ENCODE measurements at regions not wholly inside any gene's neighbourhood (a gene's known extent, or its start where the extent isn't known, plus 50 kb on each side); places are given as distances from the start of the nearest gene placed in this dataset.

DNA sequence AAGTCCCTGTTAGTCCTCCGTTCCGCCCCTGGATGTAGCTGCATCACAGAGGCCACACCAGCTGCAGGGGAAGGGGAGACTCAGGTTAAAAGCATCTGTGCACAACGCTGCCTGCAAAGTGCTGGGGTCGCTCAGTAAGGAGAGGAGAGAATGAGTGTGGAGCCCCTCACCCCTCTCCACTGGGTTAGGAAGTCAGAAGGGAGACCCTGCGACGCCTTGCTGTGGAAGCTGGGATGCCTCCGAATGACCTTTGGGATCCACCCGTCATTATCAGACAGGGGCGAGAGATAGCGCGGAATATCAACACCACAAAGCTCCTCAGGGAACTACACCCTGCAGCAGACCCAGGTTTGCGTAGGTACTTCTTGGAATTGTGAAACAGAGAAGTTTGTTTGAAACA, 167.7 kb upstream of the SHH start:
- no peaks in the 10 kb centered on the region for H3K27me3 ChIP-seq (ENCODE audit: control insufficient read depth, insufficient read depth, low read length)
- H2AFZ ChIP-seq (ENCODE audit: low read length), result no peak overlapping the region
- H3K9ac ChIP-seq (ENCODE audit: insufficient read depth, low read length), result no peak overlapping the region
- no peak overlapping the region for H3K4me3 ChIP-seq (replicated peaks in 1 of 4; ENCODE audit: control extremely low read depth in 1 of 4, insufficient read depth in 1 of 4, low read depth in 3 of 4, low read length in 4 of 4)
- H3K36me3 ChIP-seq (ENCODE audit: control insufficient read depth, insufficient read depth, low read length), result no peaks in the 10 kb centered on the region
- no peak for DNase-seq (ENCODE audit: low read depth in 2 of 2)
- no peak for TF ChIP-seq EZH2 (IDR thresholded peaks at IDR 0.05; ENCODE audit: low read length, missing control alignments)
- TF ChIP-seq, protein P1, sequence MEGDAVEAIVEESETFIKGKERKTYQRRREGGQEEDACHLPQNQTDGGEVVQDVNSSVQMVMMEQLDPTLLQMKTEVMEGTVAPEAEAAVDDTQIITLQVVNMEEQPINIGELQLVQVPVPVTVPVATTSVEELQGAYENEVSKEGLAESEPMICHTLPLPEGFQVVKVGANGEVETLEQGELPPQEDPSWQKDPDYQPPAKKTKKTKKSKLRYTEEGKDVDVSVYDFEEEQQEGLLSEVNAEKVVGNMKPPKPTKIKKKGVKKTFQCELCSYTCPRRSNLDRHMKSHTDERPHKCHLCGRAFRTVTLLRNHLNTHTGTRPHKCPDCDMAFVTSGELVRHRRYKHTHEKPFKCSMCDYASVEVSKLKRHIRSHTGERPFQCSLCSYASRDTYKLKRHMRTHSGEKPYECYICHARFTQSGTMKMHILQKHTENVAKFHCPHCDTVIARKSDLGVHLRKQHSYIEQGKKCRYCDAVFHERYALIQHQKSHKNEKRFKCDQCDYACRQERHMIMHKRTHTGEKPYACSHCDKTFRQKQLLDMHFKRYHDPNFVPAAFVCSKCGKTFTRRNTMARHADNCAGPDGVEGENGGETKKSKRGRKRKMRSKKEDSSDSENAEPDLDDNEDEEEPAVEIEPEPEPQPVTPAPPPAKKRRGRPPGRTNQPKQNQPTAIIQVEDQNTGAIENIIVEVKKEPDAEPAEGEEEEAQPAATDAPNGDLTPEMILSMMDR (conservative IDR thresholded peaks at IDR 0.05 in 1 of 2, IDR thresholded peaks at IDR 0.05 in 1 of 2; ENCODE audit: low read depth in 1 of 2, low read length in 2 of 2), result no peak
- H3K27ac ChIP-seq (ENCODE audit: insufficient read depth, low read length), result no peak overlapping the region
- H3K9me3 ChIP-seq (ENCODE audit: control insufficient read depth, insufficient read depth, low read depth, low read length), result no peaks in the 10 kb centered on the region
- H3K79me2 ChIP-seq (ENCODE audit: control insufficient read depth, insufficient read depth, low read length), result no peaks in the 10 kb centered on the region
- no peak overlapping the region for H3K4me2 ChIP-seq (ENCODE audit: extremely low read depth, insufficient read depth, low read length)
- H3K4me1 ChIP-seq (ENCODE audit: control insufficient read depth, extremely low read depth, insufficient read depth, low read length), result no peaks in the 10 kb centered on the region
- no peaks in the 10 kb centered on the region for H4K20me1 ChIP-seq (ENCODE audit: control insufficient read depth, extremely low read depth, insufficient read depth, low read length)

DNA sequence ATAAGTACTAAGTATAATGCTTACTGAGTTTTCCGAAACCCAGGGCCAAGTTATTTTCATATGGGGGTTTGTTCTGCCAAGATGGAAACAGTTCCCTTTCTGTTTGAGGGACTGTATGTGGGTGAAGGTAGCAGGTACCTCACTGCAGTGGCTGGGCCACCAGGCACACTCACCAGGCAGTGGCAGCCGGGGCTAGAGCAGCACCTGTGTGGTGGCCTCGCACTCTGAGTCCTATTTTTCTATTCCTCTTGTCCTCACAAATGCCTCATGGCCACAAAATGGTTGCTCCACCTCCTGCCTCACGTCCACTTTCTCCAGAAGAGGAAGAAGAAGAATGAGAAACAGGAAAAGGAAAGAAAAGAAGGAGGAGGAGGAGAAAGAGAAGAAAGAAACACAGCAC, 167.3 kb upstream of the SHH start:
- H3K4me2 ChIP-seq (ENCODE audit: extremely low read depth, insufficient read depth, low read length), result no peak overlapping the region
- TF ChIP-seq, protein P1 (conservative IDR thresholded peaks at IDR 0.05 in 1 of 2, IDR thresholded peaks at IDR 0.05 in 1 of 2; ENCODE audit: low read depth in 1 of 2, low read length in 2 of 2), result no peak
- TF ChIP-seq EZH2 (IDR thresholded peaks at IDR 0.05; ENCODE audit: low read length, missing control alignments), result no peak
- DNase-seq (ENCODE audit: low read depth in 2 of 2), result no peak
- no peaks in the 10 kb centered on the region for H3K79me2 ChIP-seq (ENCODE audit: control insufficient read depth, insufficient read depth, low read length)
- no peak overlapping the region for H3K4me3 ChIP-seq (replicated peaks in 1 of 4; ENCODE audit: control extremely low read depth in 1 of 4, insufficient read depth in 1 of 4, low read depth in 3 of 4, low read length in 4 of 4)
- no peak overlapping the region for H2AFZ ChIP-seq (ENCODE audit: low read length)
- H3K27me3 ChIP-seq (ENCODE audit: control insufficient read depth, insufficient read depth, low read length), result no peaks in the 10 kb centered on the region
- no peak overlapping the region for H3K27ac ChIP-seq (ENCODE audit: insufficient read depth, low read length)
- H3K36me3 ChIP-seq (ENCODE audit: control insufficient read depth, insufficient read depth, low read length), result no peaks in the 10 kb centered on the region
- no peaks in the 10 kb centered on the region for H4K20me1 ChIP-seq (ENCODE audit: control insufficient read depth, extremely low read depth, insufficient read depth, low read length)
- H3K9me3 ChIP-seq (ENCODE audit: control insufficient read depth, insufficient read depth, low read depth, low read length), result no peaks in the 10 kb centered on the region
- H3K4me1 ChIP-seq (ENCODE audit: control insufficient read depth, extremely low read depth, insufficient read depth, low read length), result no peaks in the 10 kb centered on the region
- no peak overlapping the region for H3K9ac ChIP-seq (ENCODE audit: insufficient read depth, low read length)

DNA sequence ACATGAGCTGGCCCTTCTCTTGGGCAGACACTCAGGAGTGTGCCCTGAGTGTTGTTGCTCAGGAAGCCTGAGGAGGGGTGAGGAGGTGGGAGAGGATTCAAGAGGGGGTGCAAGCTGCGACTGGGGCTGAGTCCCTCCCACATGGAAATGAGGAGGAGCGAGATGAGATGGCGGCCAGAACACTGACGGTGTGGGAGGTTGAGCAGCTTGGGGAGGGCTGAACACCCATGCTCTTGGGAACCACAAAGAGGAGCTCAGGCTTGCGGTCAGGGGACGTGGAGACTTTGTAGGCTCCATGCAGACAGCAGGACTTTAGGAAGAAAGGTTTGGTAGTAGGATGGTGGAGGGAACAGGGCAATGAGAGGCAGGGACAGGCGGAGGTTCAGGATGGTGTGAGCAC, 163.2 kb upstream of the SHH start:
- Histone ChIP-seq H3K4me1 (ENCODE audit: control insufficient read depth, extremely low read depth, insufficient read depth, low read length) (no peaks in the 10 kb centered on the region), H3K79me2 (ENCODE audit: control insufficient read depth, insufficient read depth, low read length) (no peaks in the 10 kb centered on the region), H3K9me3 (ENCODE audit: control insufficient read depth, insufficient read depth, low read depth, low read length) (no peaks in the 10 kb centered on the region), H3K4me3 (replicated peaks in 1 of 4; ENCODE audit: control extremely low read depth in 1 of 4, insufficient read depth in 1 of 4, low read depth in 3 of 4, low read length in 4 of 4) (no peak overlapping the region), H3K4me2 (ENCODE audit: extremely low read depth, insufficient read depth, low read length) (no peak overlapping the region), H3K27ac (ENCODE audit: insufficient read depth, low read length) (no peak overlapping the region), H3K27me3 (ENCODE audit: control insufficient read depth, insufficient read depth, low read length) (no peaks in the 10 kb centered on the region), H4K20me1 (ENCODE audit: control insufficient read depth, extremely low read depth, insufficient read depth, low read length) (no peaks in the 10 kb centered on the region), H3K9ac (ENCODE audit: insufficient read depth, low read length) (no peak overlapping the region), H2AFZ (ENCODE audit: low read length) (no peak overlapping the region), H3K36me3 (ENCODE audit: control insufficient read depth, insufficient read depth, low read length) (no peaks in the 10 kb centered on the region)
- TF ChIP-seq, protein P1 (conservative IDR thresholded peaks at IDR 0.05 in 1 of 2, IDR thresholded peaks at IDR 0.05 in 1 of 2; ENCODE audit: low read depth in 1 of 2, low read length in 2 of 2), result no peak
- TF ChIP-seq EZH2 (IDR thresholded peaks at IDR 0.05; ENCODE audit: low read length, missing control alignments), result no peak
- no peak for DNase-seq (ENCODE audit: low read depth in 2 of 2)
